HUES48 (cell line): ENCODE measurements at regions not wholly inside any gene's neighbourhood (a gene's known extent, or its start where the extent isn't known, plus 50 kb on each side); places are given as distances from the start of the nearest gene placed in this dataset.

Source experiments
- H3K27ac ChIP-seq: one replicate; pipeline ENCODE4 v1.7.0; 2013; ENCODE audit warnings: low read depth, low read length, inconsistent platforms
- H3K27me3 ChIP-seq: 2 replicates; pipeline ENCODE4 v1.6.1; 2013; ENCODE audit warnings: mild to moderate bottlenecking, low read length; ENCODE audit not compliant: control insufficient read depth, insufficient read depth
- H3K36me3 ChIP-seq: 2 replicates; pipeline ENCODE4 v1.6.1; 2013; ENCODE audit warnings: low read length; ENCODE audit not compliant: control insufficient read depth, insufficient read depth
- H3K4me1 ChIP-seq: 2 replicates; pipeline ENCODE4 v1.6.1; 2013; ENCODE audit warnings: mild to moderate bottlenecking, low read length; ENCODE audit not compliant: control insufficient read depth, insufficient read depth
- H3K4me3 ChIP-seq: 2 replicates; pipeline ENCODE4 v1.5.1; 2013; ENCODE audit warnings: mild to moderate bottlenecking, low read depth, low read length
- H3K9ac ChIP-seq: 2 replicates; pipeline ENCODE4 v1.6.1; 2013; ENCODE audit warnings: mild to moderate bottlenecking, low read depth, low read length, moderate library complexity
- H3K9me3 ChIP-seq: 2 replicates; pipeline ENCODE4 v1.6.1; 2013; ENCODE audit warnings: low read length; ENCODE audit not compliant: control insufficient read depth, insufficient read depth

DNA sequence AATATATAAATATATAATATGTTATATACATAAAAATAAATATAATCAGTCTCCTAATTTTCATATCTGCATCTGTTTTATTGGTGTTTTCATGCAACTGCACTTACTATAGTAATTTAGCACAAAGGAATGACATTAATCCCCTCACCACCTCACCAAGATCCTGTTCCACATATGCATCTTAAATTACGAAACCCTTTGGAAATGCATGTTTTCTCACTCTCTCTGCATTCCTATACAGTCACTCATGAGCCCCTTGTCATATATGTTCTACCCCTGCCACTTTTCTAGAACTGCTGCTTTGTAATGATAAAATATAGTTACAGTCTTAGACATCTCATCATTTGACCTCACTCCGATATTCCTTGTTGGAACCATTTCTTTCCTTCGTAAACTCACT, 728.7 kb upstream of the SLIT2 start:
- Histone ChIP-seq H3K27ac (no peak overlapping the region), H3K9me3 (no peaks in the 10 kb centered on the region), H3K9ac (no peak overlapping the region), H3K36me3 (no peaks in the 10 kb centered on the region), H3K4me1 (no peaks in the 10 kb centered on the region), H3K27me3 (no peaks in the 10 kb centered on the region), H3K4me3 (no peak overlapping the region)

DNA sequence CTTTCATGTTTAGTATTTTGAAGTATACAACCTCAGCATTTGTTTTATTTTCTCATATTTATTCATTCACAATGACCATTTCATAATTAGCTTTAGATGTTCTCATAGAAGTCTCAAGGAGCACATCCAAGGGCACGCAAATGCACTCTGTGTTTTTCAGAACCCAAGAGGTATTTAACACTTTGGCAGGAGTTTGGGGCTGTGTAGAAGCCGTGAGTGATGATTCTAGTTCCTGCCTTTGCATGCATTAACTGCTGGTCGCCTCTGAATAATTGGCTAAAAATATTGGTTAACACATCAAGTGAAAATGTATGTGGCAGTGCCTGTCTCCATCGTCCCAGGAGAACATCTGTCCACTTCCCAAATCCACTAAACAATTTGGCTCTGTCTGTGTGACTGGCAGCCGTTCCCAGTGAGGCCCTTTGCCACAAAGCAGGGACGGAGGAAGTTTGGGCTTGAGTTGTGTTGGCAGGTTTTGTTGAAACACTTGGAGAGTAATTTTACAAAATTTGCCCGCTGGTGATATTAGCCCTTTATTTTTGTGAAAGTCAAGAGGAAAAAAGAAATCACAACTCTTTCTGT, 730.7 kb upstream of the SLIT2 start:
- no peaks in the 10 kb centered on the region for H3K36me3 ChIP-seq
- H3K27me3 ChIP-seq = no peaks in the 10 kb centered on the region
- no peaks in the 10 kb centered on the region for H3K4me1 ChIP-seq
- no peak overlapping the region for H3K27ac ChIP-seq
- H3K9ac ChIP-seq = no peak overlapping the region
- H3K4me3 ChIP-seq = no peak overlapping the region
- no peaks in the 10 kb centered on the region for H3K9me3 ChIP-seq

DNA sequence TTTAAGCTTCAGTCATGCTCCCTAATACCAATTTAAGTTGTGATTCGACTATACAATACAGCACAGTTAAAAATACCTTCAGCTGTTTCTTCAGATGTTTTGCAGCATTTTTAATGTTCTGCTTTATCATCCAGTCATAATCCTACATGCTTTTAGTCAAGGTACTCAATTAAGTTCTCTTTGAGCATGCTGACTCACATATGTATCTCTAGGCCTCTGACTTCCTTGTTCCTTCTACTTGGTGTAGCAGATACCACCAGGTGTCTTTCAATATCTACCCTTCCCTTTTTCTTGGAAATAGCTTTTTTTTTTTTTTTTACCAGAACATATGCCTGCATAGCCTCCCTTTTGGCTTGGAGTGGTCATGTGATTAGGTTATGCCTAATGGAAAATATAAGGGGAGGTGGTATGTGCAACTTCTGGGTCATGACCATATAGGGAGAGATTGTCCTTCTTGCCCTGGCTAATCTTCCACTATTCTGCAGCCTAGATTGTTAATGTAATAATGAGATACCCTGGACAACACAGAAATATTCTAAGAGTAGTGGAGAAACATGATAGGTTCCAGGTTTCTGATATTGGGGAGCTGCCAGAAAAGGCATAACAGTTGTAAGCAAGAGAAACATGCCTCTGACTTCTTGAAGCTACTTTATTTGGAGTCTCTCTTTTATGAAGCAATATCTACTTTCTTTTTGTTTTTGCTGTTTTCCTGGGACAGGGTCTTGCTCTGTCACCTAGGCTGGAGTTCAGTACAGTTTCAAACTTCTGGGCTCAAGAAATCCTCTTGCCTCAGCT, 737.2 kb upstream of the SLIT2 start:
- Histone ChIP-seq H3K27ac (no peak overlapping the region), H3K9me3 (no peaks in the 10 kb centered on the region), H3K9ac (no peak overlapping the region), H3K36me3 (no peaks in the 10 kb centered on the region), H3K27me3 (no peaks in the 10 kb centered on the region), H3K4me3 (no peak overlapping the region), H3K4me1 (no peaks in the 10 kb centered on the region)

DNA sequence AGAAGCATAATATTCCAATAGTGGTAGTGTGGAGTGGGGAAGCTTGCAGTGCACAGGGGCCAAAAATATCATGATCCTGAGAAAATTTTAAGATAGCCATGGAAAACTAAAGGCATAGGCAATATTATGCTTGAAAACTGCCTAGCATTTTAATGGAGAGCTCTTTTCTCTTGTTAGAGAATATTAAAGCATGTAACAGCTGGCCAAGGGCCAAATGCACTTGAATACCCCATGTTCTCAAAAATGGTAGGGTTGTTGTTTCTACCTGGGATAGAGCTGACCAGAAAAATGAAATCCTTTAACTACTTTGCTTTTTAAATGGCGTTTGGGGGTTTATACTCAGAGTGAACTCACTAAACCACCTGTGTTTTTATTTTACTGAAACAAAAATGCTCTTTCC, 739.6 kb upstream of the SLIT2 start:
- Histone ChIP-seq H3K9me3 (no peaks in the 10 kb centered on the region), H3K9ac (no peak overlapping the region), H3K4me3 (no peak overlapping the region), H3K4me1 (no peaks in the 10 kb centered on the region), H3K27me3 (no peaks in the 10 kb centered on the region), H3K36me3 (no peaks in the 10 kb centered on the region), H3K27ac (no peak overlapping the region)

DNA sequence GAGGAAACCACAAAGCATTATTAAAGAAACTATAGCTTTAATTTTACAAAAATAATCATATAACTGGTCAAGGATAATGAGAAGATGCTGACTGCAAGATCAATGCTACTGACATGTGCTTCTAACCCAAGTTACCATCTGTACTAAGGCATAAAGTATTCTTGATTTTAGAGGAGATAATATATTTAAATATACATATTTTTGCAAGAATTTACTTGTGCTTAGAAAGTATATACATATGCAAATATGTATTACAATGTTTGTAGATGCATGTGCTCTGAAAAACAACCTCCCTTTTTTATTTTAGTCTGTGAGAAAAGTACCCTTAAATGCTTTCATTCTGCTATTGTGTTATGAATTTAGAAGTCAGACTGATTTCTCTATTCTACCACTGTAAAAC, 740.7 kb upstream of the SLIT2 start:
- H3K27ac ChIP-seq = no peak overlapping the region
- H3K9me3 ChIP-seq = no peaks in the 10 kb centered on the region
- no peak overlapping the region for H3K4me3 ChIP-seq
- no peaks in the 10 kb centered on the region for H3K4me1 ChIP-seq
- H3K27me3 ChIP-seq = no peaks in the 10 kb centered on the region
- H3K36me3 ChIP-seq = no peaks in the 10 kb centered on the region
- H3K9ac ChIP-seq = no peak overlapping the region

DNA sequence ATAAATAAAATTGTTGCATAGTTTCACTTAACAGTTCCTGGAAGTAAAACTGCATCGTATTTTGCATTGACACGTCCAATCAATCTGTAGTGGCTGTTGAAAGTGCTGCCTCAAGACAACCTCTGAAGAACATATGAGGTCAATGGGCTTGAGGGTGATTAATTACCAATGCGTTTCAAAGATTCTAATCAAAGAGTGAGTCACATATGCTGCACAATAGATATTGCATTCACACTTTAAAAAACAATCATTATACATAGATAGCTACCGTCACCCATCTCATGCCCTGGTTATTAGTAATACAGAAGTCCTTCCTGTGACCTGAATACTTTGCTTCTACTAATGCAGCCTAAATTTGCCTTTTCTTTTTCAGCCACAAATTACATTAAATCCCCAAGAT, 743.3 kb upstream of the SLIT2 start:
- Histone ChIP-seq H3K4me3 (no peak overlapping the region), H3K36me3 (no peaks in the 10 kb centered on the region), H3K9me3 (no peaks in the 10 kb centered on the region), H3K27ac (no peak overlapping the region), H3K27me3 (no peaks in the 10 kb centered on the region), H3K9ac (no peak overlapping the region), H3K4me1 (no peaks in the 10 kb centered on the region)

DNA sequence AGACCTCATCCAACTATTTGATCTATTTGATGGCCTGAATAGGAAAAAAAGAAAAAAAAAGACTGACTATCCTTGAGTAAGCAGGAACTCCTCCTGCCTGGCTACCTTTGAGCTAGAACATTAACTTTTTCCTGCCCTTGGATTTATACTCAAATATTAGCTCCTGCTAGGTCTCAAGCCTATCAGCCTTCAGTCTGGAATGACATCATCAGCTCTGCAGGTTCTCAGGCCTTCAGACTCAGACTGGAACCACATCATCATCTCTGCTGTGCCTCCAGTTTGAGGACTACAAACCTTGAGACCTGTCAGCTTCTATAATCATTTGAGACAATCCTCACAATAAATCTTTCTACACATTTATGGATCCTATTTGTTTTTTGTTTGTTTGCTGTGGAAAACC, 754.0 kb upstream of the SLIT2 start:
- Histone ChIP-seq H3K27me3 (no peaks in the 10 kb centered on the region), H3K4me3 (no peak overlapping the region), H3K9me3 (no peaks in the 10 kb centered on the region), H3K4me1 (no peaks in the 10 kb centered on the region), H3K36me3 (no peaks in the 10 kb centered on the region), H3K9ac (no peak overlapping the region), H3K27ac (no peak overlapping the region)

DNA sequence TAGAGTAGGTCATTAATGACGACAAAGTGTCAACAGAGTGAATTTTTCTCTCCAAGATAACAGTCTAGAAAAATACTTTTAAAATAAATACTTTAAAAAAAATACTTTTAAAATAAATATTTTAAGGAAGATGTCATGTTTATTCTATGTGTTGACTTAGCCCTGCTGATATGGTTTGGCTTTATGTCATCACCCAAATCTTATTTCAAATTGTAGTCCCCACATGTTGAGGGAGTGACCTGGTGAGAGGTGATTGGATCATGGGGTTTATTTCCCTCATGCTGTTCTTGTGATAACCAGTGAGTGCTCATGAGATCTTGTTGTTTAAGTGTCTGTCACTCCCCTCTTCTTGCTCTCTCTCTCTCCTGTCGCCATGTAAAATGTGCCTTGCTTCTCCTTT, 754.9 kb upstream of the SLIT2 start:
- H3K9me3 ChIP-seq = no peaks in the 10 kb centered on the region
- H3K27me3 ChIP-seq = no peaks in the 10 kb centered on the region
- no peak overlapping the region for H3K9ac ChIP-seq
- no peaks in the 10 kb centered on the region for H3K36me3 ChIP-seq
- H3K27ac ChIP-seq = no peak overlapping the region
- no peaks in the 10 kb centered on the region for H3K4me1 ChIP-seq
- no peak overlapping the region for H3K4me3 ChIP-seq

DNA sequence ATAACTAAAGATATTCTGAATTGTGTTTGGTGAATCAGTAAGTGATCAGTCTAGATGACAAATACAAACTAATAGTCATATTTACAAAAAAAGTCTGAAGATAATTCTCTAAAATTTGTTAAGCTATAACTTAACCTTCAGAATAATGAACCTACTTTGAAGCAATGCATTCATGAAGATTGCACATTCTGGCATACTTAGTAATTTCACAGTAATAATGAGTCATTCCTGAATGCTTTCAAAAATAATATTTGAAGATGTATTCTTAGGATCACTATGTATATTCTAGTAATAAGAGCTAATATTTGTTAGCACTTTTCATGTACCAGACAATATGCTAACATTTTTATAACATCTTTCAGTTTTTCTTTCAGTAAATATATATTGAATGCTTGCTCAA, 756.7 kb upstream of the SLIT2 start:
- H3K27ac ChIP-seq = no peak overlapping the region
- H3K27me3 ChIP-seq = no peaks in the 10 kb centered on the region
- H3K9me3 ChIP-seq = no peaks in the 10 kb centered on the region
- no peaks in the 10 kb centered on the region for H3K36me3 ChIP-seq
- H3K9ac ChIP-seq = no peak overlapping the region
- no peaks in the 10 kb centered on the region for H3K4me1 ChIP-seq
- H3K4me3 ChIP-seq = no peak overlapping the region

DNA sequence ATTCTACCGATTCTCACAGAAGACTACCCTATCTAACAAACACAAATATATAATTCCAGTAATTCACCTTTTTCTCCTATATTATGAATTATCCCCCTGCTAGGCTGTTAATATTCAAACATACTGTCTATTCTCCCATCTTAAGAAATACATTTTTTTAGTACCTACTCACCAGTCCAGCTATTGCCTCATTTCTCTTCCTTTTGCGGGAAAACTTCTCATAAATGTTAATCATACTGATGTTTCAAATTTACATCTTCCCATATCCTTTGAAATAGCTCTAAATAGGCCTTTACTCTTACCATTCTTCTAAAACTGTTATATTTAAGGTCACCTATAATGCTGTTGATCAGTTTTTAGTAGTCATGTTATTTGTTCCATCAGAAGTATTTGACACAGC, 759.1 kb upstream of the SLIT2 start:
- H3K27ac ChIP-seq = no peak overlapping the region
- no peaks in the 10 kb centered on the region for H3K4me1 ChIP-seq
- no peaks in the 10 kb centered on the region for H3K9me3 ChIP-seq
- no peak overlapping the region for H3K9ac ChIP-seq
- H3K4me3 ChIP-seq = no peak overlapping the region
- no peaks in the 10 kb centered on the region for H3K27me3 ChIP-seq
- no peaks in the 10 kb centered on the region for H3K36me3 ChIP-seq

DNA sequence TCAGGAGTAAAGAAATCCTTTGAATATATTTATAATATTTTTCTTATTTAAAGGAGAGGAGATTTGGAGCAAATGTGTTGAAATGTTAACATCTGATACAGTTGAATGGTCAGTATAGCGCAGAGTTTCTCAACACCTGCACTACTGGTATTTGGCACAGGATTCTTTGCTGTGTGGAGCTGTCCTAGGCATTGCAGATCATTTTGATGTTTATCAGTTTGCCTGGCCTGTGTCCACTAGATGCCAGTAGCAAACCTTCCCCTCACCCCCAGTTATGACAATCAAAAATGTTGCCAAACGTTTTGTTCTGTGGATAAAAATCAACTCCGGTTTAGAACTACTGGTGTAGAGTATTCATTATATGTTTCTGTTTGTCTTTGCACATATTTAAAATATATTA, 765.3 kb upstream of the SLIT2 start:
- Histone ChIP-seq H3K4me1 (no peaks in the 10 kb centered on the region), H3K27ac (no peak overlapping the region), H3K9ac (no peak overlapping the region), H3K4me3 (no peak overlapping the region), H3K27me3 (no peaks in the 10 kb centered on the region), H3K9me3 (no peaks in the 10 kb centered on the region), H3K36me3 (no peaks in the 10 kb centered on the region)
